HEK293T (cell line): ENCODE measurements at regions not wholly inside any gene's neighbourhood (a gene's known extent, or its start where the extent isn't known, plus 50 kb on each side); places are given as distances from the start of the nearest gene placed in this dataset.

Source experiments
- BHLHE40 ChIP-seq: fragments of 450-650 bp; IDR thresholded peaks from 2 replicates; pipeline ENCODE4 v1.6.1; 2016; ENCODE audit warnings: mild to moderate bottlenecking, moderate library complexity, borderline replicate concordance
- CTBP1 ChIP-seq: fragments of 450-650 bp; IDR thresholded peaks from 2 replicates; pipeline ENCODE4 v1.6.1; 2016; ENCODE audit warnings: borderline replicate concordance
- FOXA1 ChIP-seq: fragments of 450-650 bp; IDR thresholded peaks from 2 replicates; pipeline ENCODE4 v1.6.1; 2016; ENCODE audit warnings: mild to moderate bottlenecking
- HDGF ChIP-seq: fragments of 450-650 bp; IDR thresholded peaks from 2 replicates; pipeline ENCODE4 v1.6.1; 2017; ENCODE audit warnings: antibody characterized with exemption, borderline replicate concordance
- LEF1 ChIP-seq: fragments of 450-650 bp; IDR thresholded peaks from 2 replicates; pipeline ENCODE4 v1.6.1; 2017; ENCODE audit warnings: mild to moderate bottlenecking, borderline replicate concordance
- NFRKB ChIP-seq: fragments of 450-650 bp; IDR thresholded peaks from 2 replicates; pipeline ENCODE4 v1.6.1; 2016; ENCODE audit warnings: mild to moderate bottlenecking, moderate library complexity
- PKNOX1 ChIP-seq: fragments of 450-650 bp; IDR thresholded peaks from 2 replicates; pipeline ENCODE4 v1.6.1; 2016
- SP1 ChIP-seq: fragments of 450-650 bp; IDR thresholded peaks from 2 replicates; pipeline ENCODE4 v1.6.1; 2017
- SUZ12 ChIP-seq: fragments of 450-650 bp; IDR thresholded peaks from 2 replicates; pipeline ENCODE4 v1.6.1; 2016; ENCODE audit warnings: mild to moderate bottlenecking
- TARDBP ChIP-seq: fragments of 450-650 bp; IDR thresholded peaks from 2 replicates; pipeline ENCODE4 v1.6.1; 2016

GRCh38 chr10:4301291-4302045 is 516.5 kb upstream of the KLF6 start:
- TF ChIP-seq SUZ12 (no peak), CTBP1 (no peak), FOXA1 (no peak), BHLHE40 (no peak), NFRKB (no peak), TARDBP (no peak), HDGF (no peak), SP1 (no peak), PKNOX1 (no peak), LEF1 (no peak)
